HG03196 (cell line): ENCODE measurements at regions not wholly inside any gene's neighbourhood (a gene's known extent, or its start where the extent isn't known, plus 50 kb on each side); places are given as distances from the start of the nearest gene placed in this dataset.

Experiments used
- ATAC-seq: cut with Tn5 transposase; IDR thresholded peaks from one replicate; pipeline ENCODE4 v1.9.1; 2021; ENCODE audit not compliant: unreplicated experiment

DNA sequence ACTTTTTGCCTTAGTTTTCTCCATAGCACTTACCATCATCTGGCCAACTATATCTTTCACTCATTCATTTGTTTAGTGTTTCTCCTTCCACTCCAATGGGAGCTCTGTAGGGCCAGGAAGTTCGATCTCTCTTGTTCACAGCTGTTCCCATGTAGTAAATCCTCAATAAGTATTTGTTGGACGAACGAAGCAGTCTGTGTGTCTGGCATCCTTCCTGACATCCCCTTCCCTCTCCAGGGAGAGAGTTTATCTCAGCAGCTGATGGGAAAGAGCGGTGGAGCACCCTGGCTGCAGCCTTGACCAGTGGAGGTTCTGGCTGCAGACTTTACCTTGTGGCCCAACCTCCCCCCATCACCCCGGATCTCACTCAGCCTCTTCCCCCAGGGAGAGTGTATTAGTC lies 141.7 kb downstream of the CHST1 start:
- no peak for ATAC-seq

DNA sequence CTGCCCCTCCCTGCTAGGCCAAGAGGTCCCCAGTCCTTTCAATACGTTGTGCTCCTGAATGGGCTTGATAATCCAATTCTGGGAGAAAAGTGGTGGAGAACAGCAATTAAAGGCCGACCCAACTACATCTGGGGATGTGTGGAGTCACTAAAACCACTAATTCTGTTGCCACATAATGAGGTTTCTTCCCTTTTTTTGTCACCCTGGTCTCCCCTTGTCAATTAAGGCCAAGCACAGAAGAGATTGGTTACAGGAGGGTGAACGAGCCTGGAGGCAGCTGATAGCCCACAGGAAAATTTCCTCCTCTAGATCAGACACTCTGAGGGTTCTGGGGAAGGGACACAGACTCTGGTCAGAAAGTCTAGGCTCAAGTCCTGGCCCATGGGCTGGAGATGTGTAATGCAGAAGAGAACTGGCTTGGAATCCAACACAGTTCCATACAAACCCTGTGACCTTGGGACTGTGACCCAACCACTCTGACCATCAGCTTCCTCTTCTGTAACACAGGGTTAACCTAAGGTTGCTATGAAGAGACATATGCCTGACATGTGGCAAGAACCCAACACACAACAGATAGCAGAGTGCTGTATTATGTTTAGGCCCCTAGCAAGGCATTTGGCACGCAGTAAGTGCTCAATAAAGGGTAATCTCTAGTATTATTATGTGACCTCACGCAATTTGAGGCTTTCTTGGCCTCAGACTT lies 146.4 kb downstream of the CHST1 start:
- no peak for ATAC-seq

DNA sequence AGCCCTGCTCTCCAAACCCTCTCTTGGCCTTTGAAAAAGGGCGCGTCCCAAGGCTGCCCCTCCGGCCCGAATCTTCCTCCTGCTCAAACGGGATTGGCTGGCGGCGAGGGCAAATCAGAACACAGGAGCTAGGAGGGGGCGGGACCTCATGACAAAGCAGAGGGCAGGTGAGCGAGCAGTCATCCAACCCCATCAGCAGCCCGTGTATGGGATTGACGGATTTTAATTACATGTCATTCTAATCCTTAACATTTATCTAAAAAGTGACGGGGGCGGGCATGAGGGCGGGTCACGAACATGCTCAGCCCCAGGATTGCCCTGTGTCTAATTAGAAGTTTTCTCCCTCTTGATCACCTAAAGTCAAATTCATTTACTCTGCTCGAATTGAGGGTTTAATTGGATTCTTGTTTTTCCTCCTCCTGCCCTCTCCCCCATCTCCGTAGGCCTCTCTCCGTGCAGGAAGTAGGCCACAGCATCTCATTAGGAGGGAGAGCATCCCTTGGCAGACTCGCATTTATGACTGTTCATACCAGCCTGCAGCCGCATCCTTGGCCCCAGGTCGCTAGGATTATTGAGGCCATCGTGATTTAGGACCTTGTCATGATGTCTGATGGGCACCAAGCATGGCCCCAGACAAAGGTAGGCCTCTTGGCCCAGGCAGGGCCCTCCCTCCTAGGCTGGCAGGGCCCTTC lies 147.1 kb downstream of the CHST1 start:
- ATAC-seq = no peak

DNA sequence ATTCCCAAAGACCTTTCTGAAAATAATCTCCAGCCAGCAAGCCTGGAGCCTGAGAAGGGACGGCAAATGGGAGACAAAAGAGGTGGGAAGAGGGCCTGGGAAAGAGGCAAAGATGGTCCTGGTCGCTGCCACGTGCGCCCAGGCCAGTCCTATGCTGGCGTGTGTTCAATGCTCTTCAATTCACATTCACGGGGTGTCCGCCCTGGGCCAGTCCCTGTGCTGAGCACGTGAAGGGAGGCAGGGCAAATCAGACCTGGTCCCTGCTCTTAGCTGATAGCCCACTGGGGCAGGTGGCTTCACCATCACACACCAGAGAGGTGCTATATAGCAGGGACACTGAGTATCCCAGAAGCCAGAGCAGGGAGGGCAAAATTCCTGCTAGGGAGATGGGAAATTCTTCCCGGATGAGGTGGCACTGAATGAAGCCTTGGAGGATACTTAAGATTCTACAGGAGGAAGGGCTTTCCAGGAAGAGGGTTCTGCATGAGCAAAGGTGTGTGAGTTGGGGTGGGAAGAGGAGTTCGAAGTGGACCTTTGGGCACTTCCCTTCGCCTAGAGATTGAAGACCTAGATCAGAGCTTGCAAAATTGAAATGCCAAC lies 148.2 kb downstream of the CHST1 start:
- no peak for ATAC-seq

DNA sequence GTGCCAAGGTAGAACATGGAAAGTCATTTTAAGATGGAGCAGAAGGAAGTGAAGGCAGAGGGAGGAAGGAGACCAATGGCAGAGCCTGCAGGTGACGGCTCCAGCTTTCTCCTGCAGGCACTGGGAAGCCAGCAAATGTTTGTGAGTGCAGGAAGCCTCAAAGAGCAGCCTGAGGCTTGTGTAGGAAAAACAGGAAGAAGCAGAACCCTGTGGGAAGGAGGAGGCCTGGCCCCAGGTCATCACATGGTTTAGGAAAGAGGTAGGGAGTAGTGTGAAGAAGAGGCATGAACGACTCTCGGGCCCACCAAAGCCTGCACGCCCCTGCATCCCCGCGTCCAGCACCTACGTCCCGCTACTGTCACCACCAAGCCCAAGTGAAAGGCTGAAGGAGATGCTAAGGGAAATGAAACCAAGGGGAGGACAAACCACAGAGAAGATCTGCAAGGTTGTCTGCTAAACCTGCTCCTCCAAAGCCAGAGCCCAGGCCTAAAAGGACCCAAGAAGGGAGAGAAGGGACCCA lies 151.5 kb downstream of the CHST1 start:
- ATAC-seq = no peak

GRCh38 chr11:45512471-45513148 lies 152.8 kb downstream of the CHST1 start:
- ATAC-seq = no peak

DNA sequence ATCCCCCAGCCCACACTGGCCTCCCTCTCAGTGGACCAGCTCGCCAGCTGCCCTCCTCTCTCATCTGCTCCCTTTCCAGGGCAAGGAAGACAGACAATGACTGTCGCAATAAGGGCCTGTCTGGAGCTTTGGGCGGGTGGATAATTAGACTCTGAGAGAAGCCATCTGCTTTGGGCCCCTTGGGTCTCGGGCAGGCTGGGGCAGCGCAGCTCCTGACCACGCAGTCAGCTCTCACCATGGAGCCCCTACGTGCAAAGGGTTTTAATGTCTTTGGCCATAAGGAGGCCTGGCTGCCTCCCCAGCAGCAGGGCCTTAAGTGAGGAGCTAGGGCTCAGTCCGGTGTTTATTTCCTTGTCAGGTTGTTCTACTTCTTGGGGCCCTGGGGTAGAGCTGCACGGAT lies 153.9 kb downstream of the CHST1 start:
- no peak for ATAC-seq

GRCh38 chr11:45507916-45508315 lies 157.5 kb downstream of the CHST1 start:
- ATAC-seq = no peak

DNA sequence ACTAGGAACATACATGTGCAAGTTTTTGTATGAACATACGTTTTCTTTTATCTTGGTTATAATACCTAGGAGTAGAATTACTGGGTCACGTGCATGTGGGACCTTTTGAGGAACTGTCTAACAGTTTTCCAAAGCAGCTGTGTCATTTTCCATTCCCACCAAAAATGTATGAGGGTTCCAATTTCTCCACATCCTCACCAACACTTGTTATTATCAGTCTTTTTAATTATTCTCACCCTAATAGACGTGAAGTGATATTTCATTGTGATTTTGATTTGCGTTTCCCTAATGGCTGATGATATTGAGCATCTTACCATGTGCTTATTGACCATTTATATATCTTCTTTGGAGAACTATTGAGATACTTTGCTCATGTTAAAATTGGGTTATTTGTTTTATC lies 162.1 kb downstream of the CHST1 start:
- ATAC-seq = no peak

DNA sequence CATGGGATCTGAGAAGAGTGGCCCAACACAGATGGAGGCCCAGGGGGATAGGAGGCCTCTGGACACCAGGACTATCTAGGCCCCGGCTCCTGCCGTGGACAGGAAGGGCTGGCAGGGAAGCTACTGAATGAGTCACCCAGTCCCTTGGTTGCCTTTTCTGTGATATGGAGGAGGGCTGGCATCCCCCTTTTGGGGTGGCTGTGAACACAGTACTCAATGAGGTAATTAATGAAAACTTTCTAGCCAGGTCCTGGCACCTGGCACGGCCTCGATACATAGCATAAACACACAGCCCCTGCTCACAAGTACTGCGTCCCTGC lies 163.2 kb downstream of the CHST1 start:
- no peak for ATAC-seq

DNA sequence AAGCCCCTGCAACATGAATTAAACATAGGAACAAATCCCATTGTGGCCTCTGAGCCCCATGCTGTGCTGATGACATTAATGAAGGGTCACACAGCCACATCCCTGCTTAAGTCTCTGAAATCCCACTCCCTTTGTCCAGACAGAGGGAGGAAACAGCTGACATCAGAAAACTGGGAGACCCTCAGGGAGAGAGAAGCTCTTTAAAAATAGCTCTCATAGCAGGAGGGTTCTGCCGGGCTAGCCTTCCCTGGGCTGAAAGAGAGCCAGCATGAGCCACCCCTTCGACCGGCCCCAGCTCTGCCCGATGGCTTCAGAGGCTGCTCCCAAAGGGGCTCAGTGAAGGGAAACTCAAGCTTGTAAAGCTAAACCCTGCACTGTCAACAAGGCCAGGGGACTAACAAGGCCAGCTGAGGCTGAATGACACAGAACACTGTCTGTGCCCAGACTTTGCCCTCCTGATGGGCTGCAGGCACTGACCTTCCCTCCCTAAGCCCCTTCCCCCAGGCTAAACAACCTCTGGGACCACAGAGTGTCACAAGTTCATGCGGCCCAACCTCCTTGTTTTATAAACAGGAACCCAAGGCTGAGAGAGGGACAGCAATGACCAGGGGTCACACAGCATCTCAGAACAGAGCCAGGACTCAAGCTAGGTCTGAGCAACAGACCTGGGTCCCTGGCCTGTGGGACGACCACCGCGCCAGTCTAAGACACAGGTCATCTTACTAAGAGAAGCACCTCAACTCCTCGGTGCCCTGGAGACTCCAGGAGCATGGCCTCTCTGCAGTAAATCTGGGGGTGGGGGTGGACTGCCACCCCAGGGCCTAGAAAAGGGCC lies 163.8 kb downstream of the CHST1 start:
- no peak for ATAC-seq

GRCh38 chr11:45500451-45500850 lies 165.0 kb downstream of the CHST1 start:
- ATAC-seq = no peak

GRCh38 chr11:45494738-45495137 lies 170.7 kb downstream of the CHST1 start:
- no peak for ATAC-seq

DNA sequence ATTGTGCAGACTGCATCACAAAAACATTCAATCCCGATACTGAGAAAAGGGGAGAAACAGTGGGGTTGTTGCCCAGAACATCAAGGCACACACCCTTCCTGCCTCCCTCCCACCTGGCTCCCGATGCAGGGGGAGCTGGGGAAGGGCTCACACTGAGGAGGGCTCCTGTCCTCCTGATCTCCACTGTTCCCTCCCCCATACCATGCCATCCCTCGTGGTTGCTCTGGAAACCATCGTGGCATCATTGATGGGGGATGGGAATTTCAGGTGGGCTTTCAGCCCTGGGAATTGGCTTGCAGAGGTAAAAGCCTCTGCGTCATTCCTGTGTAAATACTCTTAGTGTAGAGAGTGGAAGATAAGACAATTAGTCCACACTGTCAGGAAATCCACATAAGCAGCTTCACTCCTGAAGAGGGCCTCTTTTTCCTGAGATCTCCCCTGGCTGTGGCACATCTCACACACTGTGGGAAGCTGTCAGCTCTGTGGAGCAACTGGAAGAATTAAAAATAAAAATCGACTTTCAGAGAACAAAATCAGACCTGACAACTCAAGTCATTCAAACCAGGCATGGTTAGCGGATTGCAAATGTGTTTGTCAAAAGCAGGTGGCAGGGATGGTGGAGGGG lies 176.0 kb downstream of the CHST1 start:
- ATAC-seq = no peak

GRCh38 chr11:45486461-45486860 lies 179.0 kb downstream of the CHST1 start:
- no peak for ATAC-seq

GRCh38 chr11:45485070-45485707 lies 180.2 kb downstream of the CHST1 start:
- no peak for ATAC-seq

GRCh38 chr11:45484326-45484883 lies 181.0 kb downstream of the CHST1 start:
- no peak for ATAC-seq

- no peak for ATAC-seq
These were observed 182.0 kb downstream of the CHST1 start for GRCh38 chr11:45483416-45483815.

- ATAC-seq = no peak
These were observed 183.1 kb downstream of the CHST1 start for GRCh38 chr11:45482331-45482730.

GRCh38 chr11:45481026-45481425 lies 184.4 kb downstream of the CHST1 start:
- ATAC-seq = no peak
